B cell (primary cell): ENCODE measurements at regions not wholly inside any gene's neighbourhood (a gene's known extent, or its start where the extent isn't known, plus 50 kb on each side); places are given as distances from the start of the nearest gene placed in this dataset.

ENCODE experiments used
- ATAC-seq: fragments of 200-7000 bp; cut with Tn5 transposase; one replicate; pipeline ENCODE4 v1.10.0; 2021; ENCODE audit warnings: low read depth, mild to moderate bottlenecking, moderate number of reproducible peaks, moderate library complexity
- CTCF ChIA-PET: fragments of 350-600 bp; sonication (Branson Sonifier 250); formaldehyde crosslinking; loops from one replicate; lab custom pipeline; 2021; ENCODE audit warnings: antibody characterized with exemption, inconsistent platforms; lab: Charles Lee
- POLR2A ChIA-PET: fragments of 350-600 bp; sonication (Branson Sonifier 250); formaldehyde crosslinking; loops from one replicate; lab custom pipeline; 2021; ENCODE audit warnings: antibody characterized with exemption; lab: Charles Lee
- DNase-seq: peaks from one replicate; pipeline ENCODE4 v3.0.0; 2013
- H2AFZ ChIP-seq: 2 replicates; pipeline ENCODE4 v1.6.1; 2012; ENCODE audit warnings: mild to moderate bottlenecking, low read depth, low read length; ENCODE audit not compliant: insufficient read depth, poor library complexity, severe bottlenecking
- H3K27ac ChIP-seq, 2 donors: 1 replicate in 1 of 2; 2 replicates in 1 of 2; pipeline ENCODE4 v1.5.1; 2012 to 2013; ENCODE audit warnings: low read length in 2 of 2, mild to moderate bottlenecking in 2 of 2, moderate library complexity in 1 of 2
- H3K27me3 ChIP-seq, 4 experiments: fragments of 200-600 bp in 1 of 4; sonication (generic) in 1 of 4; replicated peaks in 1 of 4; 1 replicate in 2 of 4; 2 replicates in 2 of 4; pipeline versions ENCODE4 v1.6.1 to v1.7.0; 2013 to 2016; ENCODE audit warnings: low read length in 3 of 4, mild to moderate bottlenecking in 2 of 4, mixed read lengths in 1 of 4, moderate library complexity in 1 of 4; ENCODE audit not compliant: insufficient read depth in 4 of 4, control insufficient read depth in 3 of 4; ENCODE audit errors: control extremely low read depth in 1 of 4
- H3K36me3 ChIP-seq, 2 experiments: replicated peaks in 1 of 2; 1 replicate in 1 of 2; 2 replicates in 1 of 2; pipeline versions ENCODE4 v1.6.1 to v1.7.1; 2013; ENCODE audit warnings: low read length in 1 of 2; ENCODE audit not compliant: insufficient read depth in 2 of 2, control insufficient read depth in 1 of 2; ENCODE audit errors: control extremely low read depth in 1 of 2, extremely low read depth in 1 of 2
- H3K4me1 ChIP-seq, 2 donors: fragments of 200-600 bp in 1 of 2; sonication (generic) in 1 of 2; 1 replicate in 1 of 2; 2 replicates in 1 of 2; pipeline versions ENCODE4 v1.5.1 to v1.6.1; 2013 to 2017; ENCODE audit warnings: low read length in 2 of 2; ENCODE audit not compliant: control insufficient read depth in 2 of 2, insufficient read depth in 2 of 2
- H3K4me2 ChIP-seq: replicated peaks from 2 replicates; pipeline ENCODE3; 2012; ENCODE audit warnings: mild to moderate bottlenecking, low read depth, low read length; ENCODE audit not compliant: poor library complexity, severe bottlenecking
- H3K4me3 ChIP-seq, 5 experiments: fragments of 200-600 bp in 1 of 5; sonication (generic) in 1 of 5; 1 replicate in 3 of 5; 2 replicates in 2 of 5; pipeline versions ENCODE4 v1.5.1 to v1.7.0; 2011 to 2016; ENCODE audit warnings: low read length in 4 of 5, mild to moderate bottlenecking in 4 of 5, low read depth in 2 of 5, control low read depth in 1 of 5, moderate library complexity in 1 of 5; ENCODE audit not compliant: insufficient read depth in 1 of 5; ENCODE audit errors: control extremely low read depth in 1 of 5, extremely low read depth in 1 of 5
- H3K79me2 ChIP-seq: fragments of 200-600 bp; sonication (generic); one replicate; pipeline ENCODE4 v1.6.0; 2016; ENCODE audit warnings: low read length; ENCODE audit not compliant: control insufficient read depth, insufficient read depth
- H3K9ac ChIP-seq: fragments of 200-600 bp; sonication (generic); 2 replicates; pipeline ENCODE4 v1.6.1; 2017; ENCODE audit warnings: mild to moderate bottlenecking, low read length, moderate library complexity
- H3K9me3 ChIP-seq, 3 donors: one replicate each; pipeline versions ENCODE4 v1.6.1 to v1.7.1; 2013; ENCODE audit warnings: low read length in 2 of 3; ENCODE audit not compliant: control insufficient read depth in 2 of 3, insufficient read depth in 1 of 3; ENCODE audit errors: control extremely low read depth in 1 of 3
- H4K20me1 ChIP-seq: 2 replicates; pipeline ENCODE4 v1.6.0; 2012; ENCODE audit warnings: mild to moderate bottlenecking, low read length; ENCODE audit not compliant: insufficient read depth, control insufficient read depth, poor library complexity, severe bottlenecking
- H3K27ac Mint-ChIP-seq: one replicate; pipeline ENCODE4 v1.8.0; 2021; ENCODE audit warnings: mixed read lengths
- H3K27me3 Mint-ChIP-seq: one replicate; pipeline ENCODE4 v1.8.0; 2021; ENCODE audit warnings: mixed read lengths
- H3K4me1 Mint-ChIP-seq: one replicate; pipeline ENCODE4 v1.8.0; 2021; ENCODE audit warnings: mixed read lengths
- H3K4me3 Mint-ChIP-seq: one replicate; pipeline ENCODE4 v1.8.0; 2021; ENCODE audit warnings: mixed read lengths
- H3K9me3 Mint-ChIP-seq: one replicate; pipeline ENCODE4 v1.8.0; 2022; ENCODE audit warnings: mixed read lengths; ENCODE audit not compliant: insufficient read depth
- CTCF ChIP-seq: fragments of 200-600 bp; IDR thresholded peaks from one replicate; pipeline ENCODE4 v1.8.0; 2022; ENCODE audit warnings: antibody characterized with exemption, mild to moderate bottlenecking
- EZH2 ChIP-seq: IDR thresholded peaks from 2 replicates; pipeline ENCODE4 v1.6.1; 2012; ENCODE audit warnings: borderline replicate concordance, low read depth, mild to moderate bottlenecking, moderate library complexity, low read length; ENCODE audit not compliant: insufficient read depth, poor library complexity, severe bottlenecking
- WGBS: methylation state at CpG from one replicate; pipeline ENCODE4 v1.1.5; 2013; ENCODE audit warnings: missing lambda C conversion rate; ENCODE audit not compliant: insufficient coverage; 5-methylcytosine and 5-hydroxymethylcytosine counted together
- intact Hi-C: fragments of 100-400 bp; cut with micrococcal nuclease; formaldehyde crosslinking; loops from one replicate; pipeline ENCODE4 v1.10.0; 2022

DNA sequence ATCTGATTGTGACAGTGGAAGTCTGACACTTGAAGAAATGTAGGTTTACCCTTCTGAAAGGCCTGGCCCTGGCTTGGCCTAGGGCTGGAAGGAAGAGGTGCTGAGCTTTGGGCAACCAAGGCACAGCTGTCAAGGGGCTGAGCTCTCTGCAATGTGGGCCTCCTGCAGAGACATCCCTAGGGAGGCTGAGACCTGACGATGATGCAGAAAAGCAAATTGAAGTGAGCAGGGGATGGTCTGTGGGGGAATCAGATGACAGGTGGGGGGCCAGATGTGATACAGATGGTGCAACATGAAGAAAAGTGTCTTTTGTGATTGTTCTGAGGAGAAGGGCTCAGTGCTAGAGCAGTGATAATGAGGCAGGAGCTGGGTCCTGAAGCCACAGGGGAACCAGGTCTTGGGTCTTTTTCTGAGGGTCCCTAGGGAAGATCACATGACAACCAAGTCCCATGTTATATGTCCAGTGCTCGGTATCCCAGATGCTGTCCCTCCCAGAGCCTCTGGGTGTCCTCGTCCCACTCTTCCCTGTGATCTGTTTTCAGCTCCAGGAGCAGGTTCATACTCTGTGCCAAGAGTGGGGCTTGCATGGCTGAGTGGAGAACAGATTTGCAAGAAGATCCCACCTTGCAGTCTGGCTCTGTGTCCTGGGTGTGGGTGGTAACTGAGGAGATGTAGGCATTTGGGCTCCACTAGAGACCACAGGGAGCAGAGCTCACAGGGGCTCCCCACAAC lies 79.9 kb upstream of the VPREB1 start:
- DNase-seq: no peak
- peak overlapping the region; percentile 86 for H3K4me2 ChIP-seq

More for the DNA sequence above, 79.9 kb upstream of the VPREB1 start:
- ChIA-PET CTCF (interaction anchor here (1.2 to 11.6 kb wide), 5 partner anchors 32 to 71 kb away, joined by 4 to 166 read pairs (median 47); no protein-coding TSS in a partner anchor), POLR2A (interaction anchor here (0.9 to 5.2 kb wide), 4 partner anchors 32 to 771 kb away, joined by 3 to 38 read pairs (median 4); no protein-coding TSS in a partner anchor)
- peaks cover 80 to 83% of the 10 kb centered on the region in 2 donors for H3K4me1 ChIP-seq
- H3K4me3 Mint-ChIP-seq: peak overlapping the region; percentile 72
- no peaks in the 10 kb centered on the region for H3K9me3 Mint-ChIP-seq
- H3K4me1 Mint-ChIP-seq: peaks cover 84% of the 10 kb centered on the region
- WGBS: 53% methylated on average over 2 of the region's 3 CpGs
- intact Hi-C loops: loop anchor here (5.0 kb wide), 1 partner anchor 773 kb away; no protein-coding TSS in a partner anchor
- peak overlapping the region; percentile 96 to 98 for H3K27ac ChIP-seq
- no peak for ATAC-seq
- H3K36me3 ChIP-seq: no peaks in the 10 kb centered on the region
- H3K4me3 ChIP-seq: no peak overlapping the region
- no peak for TF ChIP-seq EZH2
- no peak for TF ChIP-seq CTCF
- no peaks in the 10 kb centered on the region for H3K27me3 Mint-ChIP-seq
- peak overlapping the region; percentile 100 for H3K27ac Mint-ChIP-seq
- no peaks in the 10 kb centered on the region for H3K27me3 ChIP-seq
- H3K79me2 ChIP-seq: peaks cover 6% of the 10 kb centered on the region
- H3K9me3 ChIP-seq: no peaks in the 10 kb centered on the region
- H3K9ac ChIP-seq: no peak overlapping the region
- no peaks in the 10 kb centered on the region for H4K20me1 ChIP-seq
- H2AFZ ChIP-seq: no peak overlapping the region
